ENCODE measurements at regions not wholly inside any gene's neighbourhood (a gene's known extent, or its start where the extent isn't known, plus 50 kb on each side); places are given as distances from the start of the nearest gene placed in this dataset.
"Not testable (repeated sequence)": the region's sequence is repeated elsewhere in the genome, so short reads cannot be mapped to it uniquely, and the experiment has no call there.

DNA sequence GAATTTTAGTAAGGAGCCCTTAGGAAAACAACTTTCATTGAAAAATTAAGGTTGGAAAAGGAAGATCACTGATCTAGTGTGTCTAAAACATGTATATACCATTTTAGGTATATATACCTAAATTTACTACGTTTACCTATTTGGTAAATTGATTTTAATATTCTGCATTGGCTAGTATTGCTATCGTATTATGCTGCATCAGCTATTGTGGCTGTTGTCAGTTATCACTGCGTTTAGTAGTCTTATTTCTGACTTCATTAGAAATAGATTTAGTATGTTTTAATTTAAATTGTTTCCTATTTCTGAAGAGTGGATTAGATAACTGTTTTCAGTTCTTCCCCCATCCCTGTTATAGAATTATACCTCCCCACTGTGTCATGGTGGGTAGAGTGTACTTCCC lies 101.7 kb upstream of the ARG1 start:
- H3K4me3 ChIP-seq (ENCODE audit: low read depth, low read length) = no peak overlapping the region
- H3K27ac ChIP-seq (ENCODE audit: low read depth, low read length) = no peak overlapping the region
- H3K27me3 ChIP-seq (ENCODE audit: control insufficient read depth, insufficient read depth, low read length) = no peaks in the 10 kb centered on the region
- no peaks in the 10 kb centered on the region for H3K9me3 ChIP-seq (ENCODE audit: control insufficient read depth, insufficient read depth, low read length)
- H3K4me1 ChIP-seq (ENCODE audit: control insufficient read depth, insufficient read depth, low read length) = no peaks in the 10 kb centered on the region
- DNase-seq (ENCODE audit: low read depth in 4 of 6, low spot score in 6 of 6) = no peak
- no peaks in the 10 kb centered on the region for H3K36me3 ChIP-seq (ENCODE audit: control insufficient read depth, insufficient read depth, low read length)
- no CpG with 5 or more reads among the region's 3 CpGs for WGBS (ENCODE audit: insufficient coverage)

DNA sequence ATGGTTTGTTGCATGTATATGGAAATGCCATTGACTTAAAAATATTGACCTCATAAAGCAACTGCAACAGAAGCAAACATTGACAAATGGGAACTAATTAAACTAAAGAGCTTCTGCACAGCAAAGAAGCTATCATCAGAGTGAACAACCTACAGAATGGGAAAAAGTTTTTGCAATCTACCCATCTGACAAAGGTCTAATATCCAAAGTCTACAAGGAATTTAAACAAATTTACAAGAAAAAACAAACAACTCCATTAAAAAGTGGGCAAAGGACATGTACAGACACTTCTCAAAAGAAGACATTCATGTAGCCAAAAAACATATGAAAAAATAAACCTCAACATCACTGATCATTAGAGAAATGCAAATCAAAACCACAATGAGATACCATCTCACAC lies 99.7 kb upstream of the ARG1 start:
- peak in 1 of 6 donors; percentile 47 for DNase-seq (ENCODE audit: low read depth in 4 of 6, low spot score in 6 of 6)
- H3K27ac ChIP-seq (ENCODE audit: low read depth, low read length); H3K4me1 ChIP-seq (ENCODE audit: control insufficient read depth, insufficient read depth, low read length); H3K36me3 ChIP-seq (ENCODE audit: control insufficient read depth, insufficient read depth, low read length); H3K4me3 ChIP-seq (ENCODE audit: low read depth, low read length); H3K9me3 ChIP-seq (ENCODE audit: control insufficient read depth, insufficient read depth, low read length); H3K27me3 ChIP-seq (ENCODE audit: control insufficient read depth, insufficient read depth, low read length): not testable (repeated sequence)

DNA sequence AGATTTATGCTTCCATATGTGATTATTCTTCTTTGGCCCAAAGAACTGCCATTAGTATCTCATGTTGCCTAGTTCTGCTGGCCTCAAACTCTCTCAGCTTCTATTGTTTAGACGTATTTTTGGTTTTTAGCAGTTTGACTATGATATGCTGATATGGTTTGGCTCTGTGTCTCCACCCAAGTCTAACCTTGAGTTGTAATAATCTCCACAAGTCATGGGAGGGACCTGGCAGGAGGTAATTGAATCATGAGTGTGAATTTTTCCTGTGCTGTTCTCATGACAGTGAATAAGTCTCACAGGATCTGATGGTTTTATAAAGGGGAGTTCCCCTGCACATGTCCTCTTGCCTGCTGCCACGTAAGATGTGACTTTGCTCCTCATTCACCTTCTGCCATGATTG lies 96.7 kb upstream of the ARG1 start:
- no peaks in the 10 kb centered on the region for H3K27me3 ChIP-seq (ENCODE audit: control insufficient read depth, insufficient read depth, low read length)
- no peak overlapping the region for H3K27ac ChIP-seq (ENCODE audit: low read depth, low read length)
- no peak for DNase-seq (ENCODE audit: low read depth in 4 of 6, low spot score in 6 of 6)
- H3K9me3 ChIP-seq (ENCODE audit: control insufficient read depth, insufficient read depth, low read length) = no peaks in the 10 kb centered on the region
- H3K4me1 ChIP-seq (ENCODE audit: control insufficient read depth, insufficient read depth, low read length) = no peaks in the 10 kb centered on the region
- no peaks in the 10 kb centered on the region for H3K36me3 ChIP-seq (ENCODE audit: control insufficient read depth, insufficient read depth, low read length)
- H3K4me3 ChIP-seq (ENCODE audit: low read depth, low read length) = no peak overlapping the region
- no CpG with 5 or more reads among the region's 2 CpGs for WGBS (ENCODE audit: insufficient coverage)

DNA sequence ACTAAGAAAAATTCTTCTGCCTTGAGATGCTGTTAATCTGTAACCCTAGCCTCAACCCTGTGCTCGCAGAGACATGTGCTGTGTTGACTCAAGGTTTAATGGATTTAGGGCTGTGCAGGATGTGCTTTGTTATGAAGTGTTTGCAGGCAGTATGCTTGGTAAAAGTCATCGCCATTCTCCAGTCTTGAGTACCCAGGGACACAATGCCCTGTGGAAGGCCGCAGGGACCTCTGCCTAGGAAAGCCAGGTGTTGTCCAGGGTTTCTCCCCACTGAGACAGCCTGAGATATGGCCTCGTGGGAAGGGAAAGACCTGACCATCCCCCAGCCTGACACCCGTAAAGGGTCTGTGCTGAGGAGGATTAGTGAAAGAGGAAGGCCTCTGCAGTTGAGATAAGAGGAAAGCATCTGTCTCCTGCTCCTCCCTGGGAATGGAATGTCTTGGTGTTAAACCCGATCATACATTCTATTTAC lies 94.2 kb upstream of the ARG1 start:
- H3K27me3 ChIP-seq (ENCODE audit: control insufficient read depth, insufficient read depth, low read length); H3K4me3 ChIP-seq (ENCODE audit: low read depth, low read length); H3K36me3 ChIP-seq (ENCODE audit: control insufficient read depth, insufficient read depth, low read length); DNase-seq (ENCODE audit: low read depth in 4 of 6, low spot score in 6 of 6); H3K27ac ChIP-seq (ENCODE audit: low read depth, low read length); H3K9me3 ChIP-seq (ENCODE audit: control insufficient read depth, insufficient read depth, low read length); H3K4me1 ChIP-seq (ENCODE audit: control insufficient read depth, insufficient read depth, low read length): not testable (repeated sequence)
- WGBS (ENCODE audit: insufficient coverage) = 45% methylated on average over 3 of the region's 6 CpGs

DNA sequence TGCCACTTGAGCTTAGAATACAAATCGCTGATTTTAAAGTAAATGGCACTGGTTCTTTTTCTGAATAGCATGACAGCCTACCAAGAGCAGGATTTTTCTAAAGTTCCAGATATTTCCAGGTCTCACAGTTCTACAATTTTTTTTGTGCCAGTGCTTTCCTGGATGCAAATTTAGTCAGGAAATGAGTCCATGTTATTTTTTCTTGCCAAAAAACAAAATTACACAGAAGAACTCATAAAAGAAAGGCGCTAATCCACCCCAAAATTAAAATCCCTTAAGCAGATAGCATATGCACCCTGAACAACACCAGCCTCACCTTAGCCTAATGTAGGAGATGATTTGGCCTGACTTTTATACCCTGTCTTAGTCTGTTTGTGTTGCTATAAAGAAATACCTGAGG lies 86.4 kb upstream of the ARG1 start:
- peak in 1 of 6 donors; percentile 54 for DNase-seq (ENCODE audit: low read depth in 4 of 6, low spot score in 6 of 6)
- Histone ChIP-seq H3K4me1 (ENCODE audit: control insufficient read depth, insufficient read depth, low read length) (no peaks in the 10 kb centered on the region), H3K27me3 (ENCODE audit: control insufficient read depth, insufficient read depth, low read length) (no peaks in the 10 kb centered on the region), H3K4me3 (ENCODE audit: low read depth, low read length) (no peak overlapping the region), H3K36me3 (ENCODE audit: control insufficient read depth, insufficient read depth, low read length) (no peaks in the 10 kb centered on the region), H3K27ac (ENCODE audit: low read depth, low read length) (no peak overlapping the region), H3K9me3 (ENCODE audit: control insufficient read depth, insufficient read depth, low read length) (no peaks in the 10 kb centered on the region)
- WGBS (ENCODE audit: insufficient coverage) = no CpG with 5 or more reads among the region's 2 CpGs

DNA sequence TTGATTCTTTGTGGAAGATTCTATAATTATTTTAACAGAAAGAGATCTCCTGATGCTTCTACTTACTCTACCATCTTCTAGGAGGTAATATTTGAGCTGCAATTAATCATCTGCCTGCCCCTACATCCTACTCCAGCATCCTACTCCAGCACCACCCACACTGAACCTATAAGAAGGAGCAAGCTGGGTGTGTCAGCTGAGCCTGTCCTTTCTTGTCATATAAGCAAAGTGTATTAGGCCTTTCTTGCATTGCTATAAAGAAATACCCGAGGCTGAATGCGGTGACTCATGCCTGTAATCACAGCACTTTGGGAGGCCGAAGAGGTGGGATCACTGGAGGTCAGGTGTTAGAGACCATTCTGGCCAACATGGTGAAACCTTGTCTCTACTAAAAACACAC lies 84.2 kb upstream of the ARG1 start:
- Histone ChIP-seq H3K27ac (ENCODE audit: low read depth, low read length) (no peak overlapping the region), H3K9me3 (ENCODE audit: control insufficient read depth, insufficient read depth, low read length) (no peaks in the 10 kb centered on the region), H3K4me3 (ENCODE audit: low read depth, low read length) (no peak overlapping the region), H3K27me3 (ENCODE audit: control insufficient read depth, insufficient read depth, low read length) (no peaks in the 10 kb centered on the region), H3K36me3 (ENCODE audit: control insufficient read depth, insufficient read depth, low read length) (no peaks in the 10 kb centered on the region), H3K4me1 (ENCODE audit: control insufficient read depth, insufficient read depth, low read length) (no peaks in the 10 kb centered on the region)
- no CpG with 5 or more reads among the region's 3 CpGs for WGBS (ENCODE audit: insufficient coverage)
- DNase-seq (ENCODE audit: low read depth in 4 of 6, low spot score in 6 of 6) = no peak

DNA sequence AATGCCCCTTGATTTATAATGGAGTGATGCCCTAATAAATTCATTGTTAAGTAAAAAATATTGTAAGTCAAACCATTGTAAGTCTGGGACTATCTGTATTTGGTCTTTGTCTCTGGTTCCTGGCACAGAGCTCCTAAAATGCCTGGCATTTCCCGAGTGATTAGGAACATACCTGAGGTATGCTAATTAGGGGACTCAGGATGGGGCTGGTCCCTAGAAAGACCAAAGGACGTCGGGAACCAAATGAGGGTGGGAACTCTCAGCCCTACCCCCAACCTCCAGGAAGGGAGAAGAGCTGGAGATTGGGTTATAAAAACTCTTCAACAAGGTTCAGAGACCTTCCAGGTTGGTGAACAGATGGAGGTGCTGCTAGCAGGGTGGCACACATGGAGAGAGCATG lies 82.6 kb upstream of the ARG1 start:
- H3K4me3 ChIP-seq (ENCODE audit: low read depth, low read length) = no peak overlapping the region
- H3K27ac ChIP-seq (ENCODE audit: low read depth, low read length) = no peak overlapping the region
- H3K36me3 ChIP-seq (ENCODE audit: control insufficient read depth, insufficient read depth, low read length) = no peaks in the 10 kb centered on the region
- no peaks in the 10 kb centered on the region for H3K27me3 ChIP-seq (ENCODE audit: control insufficient read depth, insufficient read depth, low read length)
- 0% methylated on average over 3 of the region's 3 CpGs for WGBS (ENCODE audit: insufficient coverage)
- no peaks in the 10 kb centered on the region for H3K9me3 ChIP-seq (ENCODE audit: control insufficient read depth, insufficient read depth, low read length)
- H3K4me1 ChIP-seq (ENCODE audit: control insufficient read depth, insufficient read depth, low read length) = no peaks in the 10 kb centered on the region
- DNase-seq (ENCODE audit: low read depth in 4 of 6, low spot score in 6 of 6) = no peak

DNA sequence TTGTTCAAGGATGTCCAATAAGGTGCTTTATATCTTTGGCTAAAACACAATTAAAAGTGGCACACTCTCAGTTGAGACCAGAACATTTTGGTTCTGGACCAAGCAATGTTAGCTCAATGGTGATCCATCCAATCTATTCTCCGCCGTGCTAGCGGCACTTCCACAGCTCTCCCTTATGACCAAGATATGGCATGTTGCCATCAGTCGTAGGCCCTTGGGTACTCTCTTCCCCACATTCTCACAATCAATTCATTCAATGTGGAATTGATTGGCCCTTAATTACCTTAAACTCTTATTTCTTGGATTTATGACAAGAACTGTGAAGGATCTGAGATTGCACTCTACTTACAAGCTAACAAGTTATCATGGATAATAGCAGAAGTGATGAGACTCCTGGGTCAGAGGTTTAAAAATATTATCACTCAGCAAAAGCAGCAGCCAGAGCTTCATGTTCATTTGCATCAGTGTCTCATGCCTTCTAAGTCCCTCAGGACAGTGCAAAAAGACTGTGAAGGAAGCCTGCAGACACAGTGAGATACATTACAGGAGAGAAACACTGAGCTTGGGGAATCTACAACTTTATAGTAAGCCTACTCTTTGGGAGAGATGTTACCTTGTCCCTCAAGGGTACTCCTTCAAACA lies 80.0 kb upstream of the ARG1 start:
- Histone ChIP-seq H3K4me3 (ENCODE audit: low read depth, low read length) (no peak overlapping the region), H3K27me3 (ENCODE audit: control insufficient read depth, insufficient read depth, low read length) (no peaks in the 10 kb centered on the region), H3K9me3 (ENCODE audit: control insufficient read depth, insufficient read depth, low read length) (no peaks in the 10 kb centered on the region), H3K4me1 (ENCODE audit: control insufficient read depth, insufficient read depth, low read length) (no peaks in the 10 kb centered on the region), H3K36me3 (ENCODE audit: control insufficient read depth, insufficient read depth, low read length) (no peaks in the 10 kb centered on the region), H3K27ac (ENCODE audit: low read depth, low read length) (no peak overlapping the region)
- DNase-seq (ENCODE audit: low read depth in 4 of 6, low spot score in 6 of 6) = peak in 1 of 6 donors; percentile 54
- 100% methylated on average over 3 of the region's 4 CpGs for WGBS (ENCODE audit: insufficient coverage)

DNA sequence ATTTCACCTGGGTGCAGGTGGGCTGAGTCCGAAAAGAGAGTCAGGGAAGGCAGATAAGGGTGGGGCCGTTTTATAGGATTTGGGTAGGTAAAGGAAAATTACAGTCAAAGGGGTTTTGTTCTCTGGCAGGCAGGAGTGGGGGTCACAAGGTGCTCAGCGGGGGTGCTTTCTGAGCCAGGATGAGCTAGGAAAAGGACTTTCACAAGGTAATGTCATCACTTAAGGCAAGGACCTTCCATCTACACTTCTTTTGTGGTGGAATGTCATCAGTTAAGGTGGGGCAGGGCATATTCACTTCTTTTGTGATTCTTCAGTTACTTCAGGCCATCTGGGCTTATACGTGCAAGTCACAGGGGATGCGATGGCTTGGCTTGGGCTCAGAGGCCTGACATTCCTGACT lies 68.6 kb upstream of the ARG1 start:
- DNase-seq (ENCODE audit: low read depth in 4 of 6, low spot score in 6 of 6); H3K4me1 ChIP-seq (ENCODE audit: control insufficient read depth, insufficient read depth, low read length); H3K4me3 ChIP-seq (ENCODE audit: low read depth, low read length); H3K36me3 ChIP-seq (ENCODE audit: control insufficient read depth, insufficient read depth, low read length); H3K27me3 ChIP-seq (ENCODE audit: control insufficient read depth, insufficient read depth, low read length); H3K9me3 ChIP-seq (ENCODE audit: control insufficient read depth, insufficient read depth, low read length); H3K27ac ChIP-seq (ENCODE audit: low read depth, low read length): not testable (repeated sequence)
- WGBS (ENCODE audit: insufficient coverage) = no CpG with 5 or more reads among the region's 5 CpGs

DNA sequence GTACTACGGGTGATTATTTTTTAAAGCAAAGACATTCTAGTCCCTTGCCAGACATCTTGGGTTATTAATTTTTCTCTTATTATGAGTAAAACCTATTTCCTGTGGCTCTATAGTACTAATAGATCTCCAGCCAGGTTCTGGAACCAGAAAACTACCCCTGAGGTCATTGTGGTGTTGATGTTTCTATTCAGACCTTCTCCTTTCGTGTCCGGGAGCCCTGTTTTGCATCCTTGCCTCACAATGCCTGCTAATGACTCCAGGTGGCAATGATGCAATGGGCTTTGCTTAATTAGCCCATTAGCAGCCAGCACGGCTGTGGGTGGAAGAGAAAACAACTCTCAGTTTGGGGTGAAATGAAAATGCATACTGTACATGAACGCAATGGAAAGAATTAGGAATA lies 62.9 kb upstream of the ARG1 start:
- Histone ChIP-seq H3K4me1 (ENCODE audit: control insufficient read depth, insufficient read depth, low read length) (peaks cover 2% of the 10 kb centered on the region), H3K27ac (ENCODE audit: low read depth, low read length) (no peak overlapping the region), H3K9me3 (ENCODE audit: control insufficient read depth, insufficient read depth, low read length) (peaks cover 1% of the 10 kb centered on the region), H3K4me3 (ENCODE audit: low read depth, low read length) (no peak overlapping the region), H3K27me3 (ENCODE audit: control insufficient read depth, insufficient read depth, low read length) (no peaks in the 10 kb centered on the region), H3K36me3 (ENCODE audit: control insufficient read depth, insufficient read depth, low read length) (no peaks in the 10 kb centered on the region)
- WGBS (ENCODE audit: insufficient coverage) = 21% methylated on average over 2 of the region's 5 CpGs
- peak in 2 of 6 donors; percentile 74 to 76 for DNase-seq (ENCODE audit: low read depth in 4 of 6, low spot score in 6 of 6)
